Testis (tissue), 2 donors: ENCODE measurements at regions not wholly inside any gene's neighbourhood (a gene's known extent, or its start where the extent isn't known, plus 50 kb on each side); places are given as distances from the start of the nearest gene placed in this dataset.

Source experiments
- DNase-seq: peaks from one replicate; pipeline ENCODE4 v3.0.0-alpha.2; 2019
- H3K27ac ChIP-seq, 2 donors: fragments of 200-600 bp; sonication (generic); one replicate each; pipeline ENCODE4 v1.5.1; 2019
- H3K27me3 ChIP-seq: fragments of 200-600 bp; sonication (generic); one replicate; pipeline ENCODE4 v1.5.1; 2019
- H3K36me3 ChIP-seq: fragments of 200-600 bp; sonication (generic); one replicate; pipeline ENCODE4 v1.5.1; 2017; ENCODE audit warnings: low read depth; ENCODE audit errors: missing control alignments
- H3K4me1 ChIP-seq: fragments of 200-600 bp; sonication (generic); one replicate; pipeline ENCODE4 v1.5.1; 2019
- H3K4me3 ChIP-seq, 2 donors: fragments of 200-600 bp; sonication (generic); one replicate each; pipeline ENCODE4 v1.5.1; 2017 to 2019
- H3K9me3 ChIP-seq: fragments of 200-600 bp; sonication (generic); one replicate; pipeline ENCODE4 v1.5.1; 2017
- CTCF ChIP-seq, 3 experiments: fragments of 450-650 bp in 2 of 3; fragments of 200-600 bp in 1 of 3; sonication (generic) in 1 of 3; IDR thresholded peaks; one replicate each; pipeline ENCODE4 v1.5.1; 2016 to 2019; ENCODE audit warnings: antibody characterized with exemption in 3 of 3, mild to moderate bottlenecking in 2 of 3, moderate library complexity in 1 of 3
- POLR2A ChIP-seq: fragments of 450-650 bp; IDR thresholded peaks from one replicate; pipeline ENCODE4 v1.6.1; 2017; ENCODE audit warnings: antibody characterized with exemption, mild to moderate bottlenecking, moderate library complexity
- WGBS, 2 donors: methylation state at CpG; one replicate each; pipeline ENCODE4 v1.1.5; 2018; 5-methylcytosine and 5-hydroxymethylcytosine counted together
- intact Hi-C: fragments of 100-400 bp; cut with DNase I; formaldehyde crosslinking; loops from one replicate; pipeline ENCODE4 v1.15.1; 2023; ENCODE audit warnings: low total_unique reads

DNA sequence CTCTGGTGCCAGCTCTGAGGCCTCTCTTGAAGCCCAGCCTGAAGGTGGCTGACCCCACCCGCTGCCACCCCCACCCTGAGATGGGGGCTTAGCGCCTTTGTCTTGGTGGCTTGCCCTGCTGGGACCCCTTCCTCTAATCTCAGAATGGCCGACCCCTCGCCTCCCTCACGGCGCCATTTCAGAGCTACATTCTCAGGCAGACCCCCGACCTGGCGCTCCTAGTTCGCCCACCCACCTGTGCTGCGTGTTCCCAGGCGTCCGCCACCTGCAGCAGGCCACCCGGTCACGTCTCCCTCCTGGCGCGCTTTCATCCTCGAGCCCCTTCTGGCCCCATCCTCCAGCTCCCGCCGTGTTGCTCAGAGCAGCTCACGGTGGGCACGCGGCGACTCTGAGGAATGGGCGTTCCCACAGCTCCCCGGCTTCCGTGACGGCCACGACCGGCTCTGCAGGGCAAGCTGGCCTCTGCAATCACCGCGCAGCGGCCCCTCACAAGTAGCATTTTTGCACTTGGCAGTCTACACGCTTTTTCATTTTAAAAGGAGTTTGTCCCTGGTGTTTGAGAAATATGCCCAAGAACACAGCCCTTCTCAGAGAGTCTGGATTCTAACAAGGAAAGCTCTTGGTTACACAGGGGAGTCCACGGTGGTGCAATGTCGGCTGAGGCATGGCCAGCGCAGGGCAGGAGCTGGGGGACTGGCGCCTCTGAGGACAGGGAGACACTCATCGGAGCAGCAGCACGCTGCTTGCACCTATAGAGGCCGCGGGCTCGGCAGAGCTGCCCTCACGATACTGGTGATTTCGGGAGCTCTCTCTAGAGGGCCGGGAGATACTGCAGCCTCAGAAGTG is 105.7 kb upstream of the C14orf180 start:
- intact Hi-C loops, result no loop called here
- no peak overlapping the region for H3K4me3 ChIP-seq
- no peaks in the 10 kb centered on the region for H3K9me3 ChIP-seq
- WGBS, 2 donors, result 66 to 70% methylated on average over 32 to 45 of the region's 45 CpGs
- no peaks in the 10 kb centered on the region for H3K4me1 ChIP-seq
- H3K27ac ChIP-seq, result no peak overlapping the region
- H3K36me3 ChIP-seq, result no peaks in the 10 kb centered on the region
- H3K27me3 ChIP-seq, result no peaks in the 10 kb centered on the region
- DNase-seq, result no peak
- no peak for TF ChIP-seq CTCF (IDR thresholded peaks at IDR 0.05)
- no peak for TF ChIP-seq POLR2A

GRCh38 chr14:104474495-104475213 is 104.9 kb upstream of the C14orf180 start:
- Histone ChIP-seq H3K4me1 (no peaks in the 10 kb centered on the region), H3K36me3 (no peaks in the 10 kb centered on the region), H3K4me3 (no peak overlapping the region), H3K27ac (no peak overlapping the region), H3K9me3 (no peaks in the 10 kb centered on the region), H3K27me3 (no peaks in the 10 kb centered on the region)
- 68 to 79% methylated on average over 17 to 18 of the region's 18 CpGs for WGBS, 2 donors
- TF ChIP-seq POLR2A (no peak), CTCF (IDR thresholded peaks at IDR 0.05) (no peak)
- no peak for DNase-seq
- intact Hi-C loops, result no loop called here

- DNase-seq, result no peak
- intact Hi-C loops, result no loop called here
- no peaks in the 10 kb centered on the region for H3K4me1 ChIP-seq
Observed at GRCh38 chr14:104475256-104475655, 104.3 kb upstream of the C14orf180 start.

DNA sequence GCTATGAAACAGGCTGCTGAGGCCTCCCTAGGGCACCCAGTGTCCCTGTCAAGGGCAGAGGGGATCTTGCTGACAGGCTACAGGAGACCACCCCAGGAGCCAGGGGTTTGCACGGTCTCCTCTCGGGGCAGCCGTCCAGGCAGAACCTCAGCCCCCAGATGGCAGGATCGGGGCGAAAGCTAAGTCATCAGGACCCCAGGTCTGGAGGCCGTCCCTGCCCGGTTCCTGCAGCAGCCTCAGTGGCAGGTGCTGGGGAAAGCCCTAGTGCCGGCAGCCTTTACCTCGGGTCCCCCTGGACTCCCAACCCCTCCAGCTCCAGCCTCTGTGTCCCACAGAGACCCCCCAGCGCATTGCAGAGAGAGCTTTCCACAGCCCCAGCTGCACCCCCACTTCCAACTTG is 103.8 kb upstream of the C14orf180 start:
- H3K9me3 ChIP-seq, result no peaks in the 10 kb centered on the region
- no peak for TF ChIP-seq POLR2A
- no peak for TF ChIP-seq CTCF (IDR thresholded peaks at IDR 0.05)
- no peaks in the 10 kb centered on the region for H3K4me1 ChIP-seq
- DNase-seq, result no peak
- intact Hi-C loops, result no loop called here
- 95% methylated on average over 10 of the region's 10 CpGs; no CpG with 5 or more reads in 1 of the 2 donors for WGBS, 2 donors
- no peak overlapping the region for H3K4me3 ChIP-seq
- H3K27ac ChIP-seq, result no peak overlapping the region
- H3K36me3 ChIP-seq, result no peaks in the 10 kb centered on the region
- no peaks in the 10 kb centered on the region for H3K27me3 ChIP-seq

More at GRCh38 chr14:104475256-104475655, 104.3 kb upstream of the C14orf180 start:
- H3K27ac ChIP-seq, result no peak overlapping the region
- no peak overlapping the region for H3K4me3 ChIP-seq
- no peaks in the 10 kb centered on the region for H3K27me3 ChIP-seq
- TF ChIP-seq CTCF (IDR thresholded peaks at IDR 0.05) (no peak), POLR2A (no peak)
- H3K9me3 ChIP-seq, result no peaks in the 10 kb centered on the region
- H3K36me3 ChIP-seq, result no peaks in the 10 kb centered on the region
- WGBS, 2 donors, result 78 to 83% methylated on average over 9 to 12 of the region's 12 CpGs
